Mucosa of descending colon (tissue), 3 donors: ENCODE measurements at regions not wholly inside any gene's neighbourhood (a gene's known extent, or its start where the extent isn't known, plus 50 kb on each side); places are given as distances from the start of the nearest gene placed in this dataset.

Experiments
- ATAC-seq: fragments of 200-7000 bp; cut with Tn5 transposase; one replicate; pipeline ENCODE4 v1.9.1; 2020; ENCODE audit warnings: mild to moderate bottlenecking, moderate library complexity
- DNase-seq, 3 donors: peaks; one replicate each; pipeline ENCODE4 v3.0.0-alpha.2; 2020
- H3K36me3 ChIP-seq: fragments of 200-600 bp; one replicate; pipeline ENCODE4 v1.8.0; 2021; ENCODE audit warnings: low read depth, mild to moderate bottlenecking
- H3K4me1 ChIP-seq: fragments of 200-600 bp; one replicate; pipeline ENCODE4 v1.8.0; 2021; ENCODE audit warnings: low read depth, mild to moderate bottlenecking
- H3K4me3 ChIP-seq: fragments of 200-600 bp; one replicate; pipeline ENCODE4 v1.8.0; 2021; ENCODE audit warnings: mild to moderate bottlenecking
- H3K9me3 ChIP-seq: fragments of 200-600 bp; one replicate; pipeline ENCODE4 v1.8.0; 2021; ENCODE audit warnings: mild to moderate bottlenecking
- intact Hi-C, 2 donors: fragments of 100-400 bp; cut with DNase I in 1 of 2; cut with micrococcal nuclease in 1 of 2; formaldehyde crosslinking; loops; one replicate each; pipeline versions ENCODE4 v1.11.0 to v1.11.1; 2022; cut with DNase I, micrococcal nuclease
- TF ChIP-seq, protein P1 (sequence below): fragments of 200-600 bp; IDR thresholded peaks from one replicate; pipeline ENCODE4 v1.8.0; 2022; ENCODE audit warnings: antibody characterized with exemption, mild to moderate bottlenecking
- donor health status: DM: no; HTN: no; CAD: no; lungs with moderate emphysema.
- donor health status: DM: no; HTN: no; CAD: no.
- donor health status: DM: no; HTN: yes; CAD: no.

DNA sequence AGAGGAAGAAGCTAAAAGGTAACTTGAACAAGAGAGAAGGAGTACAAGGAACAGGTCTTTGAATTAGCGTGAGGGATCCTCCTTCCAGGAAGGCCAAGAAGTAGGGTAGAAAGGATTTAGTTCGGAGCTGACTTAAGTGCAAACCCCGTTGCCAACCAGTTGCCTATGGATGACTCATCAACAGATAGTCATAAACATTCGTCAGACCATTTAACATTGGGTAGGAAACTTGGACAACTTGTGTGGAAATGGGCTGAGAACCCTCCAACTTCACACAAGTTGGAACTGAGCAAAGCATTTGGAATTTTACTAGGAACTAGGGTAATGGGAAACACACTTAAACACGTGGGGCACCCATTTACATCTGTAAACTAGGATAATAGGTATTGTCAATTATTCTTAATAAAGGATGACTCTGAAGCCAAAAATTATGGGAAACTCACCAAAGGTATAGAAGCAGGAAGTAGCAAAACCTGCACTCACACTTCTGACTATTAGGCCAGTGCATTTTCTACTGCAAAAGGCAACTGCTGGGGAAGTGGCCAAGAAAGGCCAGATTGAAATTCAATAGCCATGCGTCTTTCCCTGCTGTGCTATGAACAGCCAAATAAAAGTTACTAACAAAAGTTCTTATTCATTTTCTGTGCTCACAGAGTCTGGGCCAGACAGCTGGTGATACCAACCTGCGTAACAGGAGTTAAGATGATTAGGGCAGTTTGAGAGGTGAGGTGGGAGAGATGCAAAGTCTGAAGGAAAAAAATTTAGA, 174.5 kb upstream of the TMC3 start:
- no peaks in the 10 kb centered on the region for H3K4me1 ChIP-seq
- intact Hi-C loops: no loop called here
- H3K9me3 ChIP-seq: no peaks in the 10 kb centered on the region
- H3K4me3 ChIP-seq: no peak overlapping the region
- DNase-seq: no peak
- H3K36me3 ChIP-seq: no peaks in the 10 kb centered on the region
- no peak for ATAC-seq
- TF ChIP-seq, protein P1, sequence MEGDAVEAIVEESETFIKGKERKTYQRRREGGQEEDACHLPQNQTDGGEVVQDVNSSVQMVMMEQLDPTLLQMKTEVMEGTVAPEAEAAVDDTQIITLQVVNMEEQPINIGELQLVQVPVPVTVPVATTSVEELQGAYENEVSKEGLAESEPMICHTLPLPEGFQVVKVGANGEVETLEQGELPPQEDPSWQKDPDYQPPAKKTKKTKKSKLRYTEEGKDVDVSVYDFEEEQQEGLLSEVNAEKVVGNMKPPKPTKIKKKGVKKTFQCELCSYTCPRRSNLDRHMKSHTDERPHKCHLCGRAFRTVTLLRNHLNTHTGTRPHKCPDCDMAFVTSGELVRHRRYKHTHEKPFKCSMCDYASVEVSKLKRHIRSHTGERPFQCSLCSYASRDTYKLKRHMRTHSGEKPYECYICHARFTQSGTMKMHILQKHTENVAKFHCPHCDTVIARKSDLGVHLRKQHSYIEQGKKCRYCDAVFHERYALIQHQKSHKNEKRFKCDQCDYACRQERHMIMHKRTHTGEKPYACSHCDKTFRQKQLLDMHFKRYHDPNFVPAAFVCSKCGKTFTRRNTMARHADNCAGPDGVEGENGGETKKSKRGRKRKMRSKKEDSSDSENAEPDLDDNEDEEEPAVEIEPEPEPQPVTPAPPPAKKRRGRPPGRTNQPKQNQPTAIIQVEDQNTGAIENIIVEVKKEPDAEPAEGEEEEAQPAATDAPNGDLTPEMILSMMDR: no peak

GRCh38 chr15:81547521-81548132, 173.6 kb upstream of the TMC3 start:
- ATAC-seq (no peak), DNase-seq (no peak)
- Histone ChIP-seq H3K4me3 (no peak overlapping the region), H3K36me3 (no peaks in the 10 kb centered on the region), H3K9me3 (no peaks in the 10 kb centered on the region), H3K4me1 (no peaks in the 10 kb centered on the region)
- TF ChIP-seq, protein P1: no peak
- intact Hi-C loops: no loop called here

DNA sequence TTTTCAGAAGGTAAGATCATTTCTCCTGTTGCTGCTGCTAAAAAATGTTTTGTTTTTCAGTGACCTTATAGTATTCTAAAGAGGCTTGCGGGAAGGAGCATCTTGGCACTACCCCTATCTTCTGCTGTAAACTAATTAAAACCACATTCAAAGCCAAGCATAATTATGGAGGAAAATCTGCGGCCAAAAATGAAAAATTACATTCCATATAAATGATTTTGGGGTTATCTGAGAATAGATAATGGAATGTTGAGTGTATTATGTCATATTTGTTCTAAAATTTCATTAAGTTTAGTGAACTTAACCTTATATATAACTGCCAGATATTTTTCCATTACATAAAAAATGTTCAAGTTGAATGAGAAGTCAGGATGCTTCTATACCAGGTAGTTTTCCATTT, 170.4 kb upstream of the TMC3 start:
- intact Hi-C loops: no loop called here
- ATAC-seq: no peak
- Histone ChIP-seq H3K36me3 (no peaks in the 10 kb centered on the region), H3K9me3 (no peaks in the 10 kb centered on the region), H3K4me1 (no peaks in the 10 kb centered on the region), H3K4me3 (no peak overlapping the region)
- no peak for DNase-seq
- TF ChIP-seq, protein P1: no peak

- TF ChIP-seq, protein P1: no peak
- H3K4me1 ChIP-seq: no peaks in the 10 kb centered on the region
- DNase-seq (no peak), ATAC-seq (no peak)
- intact Hi-C loops: no loop called here
- no peaks in the 10 kb centered on the region for H3K36me3 ChIP-seq
- no peaks in the 10 kb centered on the region for H3K9me3 ChIP-seq
- H3K4me3 ChIP-seq: no peak overlapping the region
Measured at GRCh38 chr15:81540909-81541308, 166.9 kb upstream of the TMC3 start.

DNA sequence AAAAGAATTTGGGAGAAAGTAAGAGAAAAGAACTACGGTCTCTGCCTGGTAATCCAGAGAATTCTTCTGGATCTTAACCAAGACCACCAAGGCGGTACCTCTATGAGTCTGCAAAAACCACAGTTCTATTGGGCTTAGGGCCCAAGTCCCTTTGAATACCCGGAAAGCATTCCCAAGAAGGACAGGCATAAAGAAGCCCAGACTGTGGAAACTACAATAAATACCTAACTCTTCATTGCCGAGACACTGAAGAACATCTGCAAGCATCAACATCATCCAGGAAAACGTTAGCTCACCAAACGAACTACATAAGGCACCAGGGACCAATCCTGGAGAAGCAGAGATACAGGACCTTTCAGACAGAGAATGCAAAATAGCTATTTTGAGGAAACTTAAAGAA, 162.3 kb upstream of the TMC3 start:
- ATAC-seq (no peak), DNase-seq (no peak)
- H3K4me3 ChIP-seq: no peak overlapping the region
- H3K4me1 ChIP-seq: no peaks in the 10 kb centered on the region
- TF ChIP-seq, protein P1: no peak
- no peaks in the 10 kb centered on the region for H3K36me3 ChIP-seq
- intact Hi-C loops: no loop called here
- H3K9me3 ChIP-seq: no peaks in the 10 kb centered on the region
